Activated naive CD8-positive, alpha-beta T cell treated with anti-CD3 and anti-CD28 coated beads for 36 hours (primary cell): ENCODE measurements at regions not wholly inside any gene's neighbourhood (a gene's known extent, or its start where the extent isn't known, plus 50 kb on each side); places are given as distances from the start of the nearest gene placed in this dataset.
"Not testable (repeated sequence)": the region's sequence is repeated elsewhere in the genome, so short reads cannot be mapped to it uniquely, and the experiment has no call there.

Experiments used
- DNase-seq: peaks from one replicate; pipeline ENCODE4 v3.0.0; 2021
- H3K27ac Mint-ChIP-seq: one replicate; pipeline ENCODE4 v1.8.0; 2022; ENCODE audit warnings: mild to moderate bottlenecking, moderate library complexity, mixed read lengths
- H3K27me3 Mint-ChIP-seq: one replicate; pipeline ENCODE4 v1.8.0; 2022; ENCODE audit warnings: mild to moderate bottlenecking, mixed read lengths
- H3K36me3 Mint-ChIP-seq: one replicate; pipeline ENCODE4 v1.8.0; 2021; ENCODE audit warnings: mild to moderate bottlenecking, mixed read lengths
- H3K4me1 Mint-ChIP-seq: one replicate; pipeline ENCODE4 v1.8.0; 2021; ENCODE audit warnings: mixed read lengths
- H3K4me3 Mint-ChIP-seq: one replicate; pipeline ENCODE4 v1.8.0; 2022; ENCODE audit warnings: mild to moderate bottlenecking, moderate library complexity, mixed read lengths
- H3K9me3 Mint-ChIP-seq: one replicate; pipeline ENCODE4 v1.8.0; 2022; ENCODE audit warnings: mixed read lengths

DNA sequence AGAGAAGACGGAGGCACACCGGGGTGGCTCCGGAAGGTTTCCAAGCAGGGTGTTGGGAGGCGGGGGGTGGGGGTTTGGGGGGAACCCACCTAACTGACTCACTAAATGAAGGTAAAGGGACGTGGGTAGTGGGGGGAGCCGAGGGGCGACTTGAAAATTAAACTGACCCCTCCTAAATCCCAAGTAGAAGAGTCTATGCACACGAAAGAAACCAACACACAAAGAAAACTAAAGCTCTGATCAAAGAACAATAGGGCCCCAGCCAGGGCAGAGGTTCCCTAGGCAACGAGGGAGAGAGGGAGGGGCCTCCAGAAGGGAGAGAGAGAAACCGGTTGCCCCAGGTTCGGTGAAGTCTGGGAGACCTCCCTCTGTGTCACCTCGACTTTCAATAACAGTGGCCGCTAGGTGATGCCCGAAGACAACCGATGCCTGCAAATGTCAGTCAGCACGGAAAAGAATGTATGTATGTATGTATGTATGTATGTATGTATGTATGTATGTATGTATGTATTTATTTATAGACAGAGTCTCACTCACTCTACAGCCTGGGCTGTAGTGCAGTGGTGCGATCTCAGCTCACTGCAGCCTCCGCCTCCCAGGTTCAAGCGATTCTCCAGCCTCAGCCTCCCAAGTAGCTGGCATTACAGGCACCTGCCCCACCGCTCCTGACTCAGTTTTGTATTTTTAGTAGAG is 106.7 kb upstream of the ANKRD30BL start:
- not testable (repeated sequence) for H3K36me3 Mint-ChIP-seq, H3K27ac Mint-ChIP-seq, H3K9me3 Mint-ChIP-seq, H3K4me1 Mint-ChIP-seq, H3K27me3 Mint-ChIP-seq
- peak overlapping the region; percentile 49 for H3K4me3 Mint-ChIP-seq
- peak; percentile 64 for DNase-seq

DNA sequence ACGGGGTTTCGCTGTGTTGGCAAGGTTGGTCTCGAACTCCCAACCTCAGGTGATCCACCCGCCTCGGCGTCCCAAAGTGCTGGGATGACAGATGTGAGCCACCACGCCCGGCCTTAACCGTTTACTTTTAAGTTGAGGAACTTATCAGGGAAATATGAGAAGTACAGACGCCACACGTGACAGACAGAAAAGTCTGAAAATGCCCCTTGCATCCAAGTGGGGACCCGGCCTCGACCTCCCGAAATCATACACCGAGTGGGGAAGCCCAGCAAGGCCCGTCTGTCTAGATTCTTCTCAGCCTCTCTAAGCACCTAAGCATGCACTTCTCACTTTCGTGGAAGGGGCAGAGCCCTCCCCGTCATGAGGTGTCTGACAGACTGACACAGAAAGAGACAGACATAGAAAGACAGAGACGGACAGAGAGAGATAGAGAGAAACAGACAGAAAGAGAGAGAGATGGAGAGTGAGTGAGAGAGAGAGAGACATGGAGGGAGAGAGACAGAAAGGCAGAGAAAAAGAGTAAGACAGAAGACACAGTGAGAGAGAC is 107.3 kb upstream of the ANKRD30BL start:
- H3K27ac Mint-ChIP-seq: no peak overlapping the region
- no peak overlapping the region for H3K4me3 Mint-ChIP-seq
- H3K4me1 Mint-ChIP-seq: no peaks in the 10 kb centered on the region
- no peaks in the 10 kb centered on the region for H3K36me3 Mint-ChIP-seq
- no peaks in the 10 kb centered on the region for H3K9me3 Mint-ChIP-seq
- peaks cover 4% of the 10 kb centered on the region for H3K27me3 Mint-ChIP-seq
- no peak for DNase-seq

DNA sequence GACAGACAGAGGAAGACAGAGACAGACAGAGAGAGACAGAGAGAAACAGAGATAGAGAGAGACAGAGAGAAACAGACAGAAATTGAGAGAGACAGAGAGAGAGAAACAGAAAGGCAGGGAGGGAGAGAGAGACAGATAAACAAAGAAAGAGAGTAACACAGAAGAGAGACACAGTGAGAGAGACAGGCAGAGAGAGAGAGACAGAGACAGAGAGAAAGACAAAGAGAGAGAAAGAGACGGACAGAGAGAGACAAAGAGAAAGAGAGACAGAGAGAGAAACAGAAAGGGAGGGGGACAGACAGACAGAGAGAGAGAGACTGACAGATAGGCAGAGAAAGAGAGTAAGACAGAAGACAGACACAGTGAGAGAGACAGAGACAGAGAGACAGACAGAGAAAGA is 108.5 kb upstream of the ANKRD30BL start:
- Mint-ChIP-seq H3K4me1 (no peaks in the 10 kb centered on the region), H3K4me3 (no peak overlapping the region), H3K27ac (no peak overlapping the region), H3K9me3 (no peaks in the 10 kb centered on the region), H3K27me3 (peaks cover 6% of the 10 kb centered on the region), H3K36me3 (no peaks in the 10 kb centered on the region)
- no peak for DNase-seq

DNA sequence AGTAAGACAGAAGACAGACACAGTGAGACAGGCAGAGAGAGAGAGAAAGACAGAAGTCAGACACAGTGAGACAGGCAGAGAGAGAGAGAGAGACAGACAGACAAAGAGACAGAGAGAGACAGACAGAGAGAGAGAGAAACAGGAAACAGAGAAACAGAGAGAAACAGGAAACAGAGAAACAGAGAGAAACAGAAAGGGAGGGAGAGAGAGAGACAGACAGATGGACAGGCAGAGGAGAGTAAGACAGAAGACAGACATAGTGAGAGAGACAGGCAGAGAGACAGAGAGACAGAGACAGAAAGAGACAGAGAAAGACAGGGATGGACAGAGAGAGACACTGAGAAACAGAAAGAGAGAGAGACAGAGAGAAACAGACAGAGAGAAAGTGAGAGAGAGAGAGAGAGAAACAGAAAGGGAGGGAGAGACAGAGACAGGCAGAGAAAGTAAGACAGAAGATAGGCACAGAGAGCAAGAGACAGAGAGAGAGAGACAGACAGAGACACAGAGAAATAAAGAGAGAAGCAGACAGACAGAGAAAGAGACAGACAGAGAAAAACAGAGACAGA is 109.3 kb upstream of the ANKRD30BL start:
- H3K27ac Mint-ChIP-seq: no peak overlapping the region
- H3K27me3 Mint-ChIP-seq: peaks cover 6% of the 10 kb centered on the region
- H3K36me3 Mint-ChIP-seq: no peaks in the 10 kb centered on the region
- H3K9me3 Mint-ChIP-seq: no peaks in the 10 kb centered on the region
- H3K4me3 Mint-ChIP-seq: no peak overlapping the region
- no peaks in the 10 kb centered on the region for H3K4me1 Mint-ChIP-seq
- no peak for DNase-seq

DNA sequence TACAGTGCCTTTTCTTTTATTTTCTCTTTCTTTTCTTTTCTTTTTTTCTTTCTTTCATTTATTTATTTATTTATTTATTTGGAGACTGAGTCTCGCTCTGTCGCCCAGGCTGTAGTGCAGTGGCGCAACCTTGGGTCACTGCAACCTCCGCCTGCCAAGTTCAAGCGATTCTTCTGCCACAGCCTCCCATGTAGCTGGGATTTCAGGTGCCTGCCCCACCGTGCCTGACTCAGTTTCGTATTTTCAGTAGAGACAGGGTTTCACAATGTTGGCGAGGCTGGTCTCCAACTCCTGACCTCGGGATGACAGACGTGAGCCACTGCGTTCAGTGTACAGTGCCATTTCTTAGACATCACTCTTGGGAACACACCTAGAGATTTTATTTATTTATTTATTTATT is 110.0 kb upstream of the ANKRD30BL start:
- H3K36me3 Mint-ChIP-seq, H3K27ac Mint-ChIP-seq, H3K9me3 Mint-ChIP-seq, H3K4me1 Mint-ChIP-seq, H3K27me3 Mint-ChIP-seq, H3K4me3 Mint-ChIP-seq, DNase-seq: not testable (repeated sequence)

DNA sequence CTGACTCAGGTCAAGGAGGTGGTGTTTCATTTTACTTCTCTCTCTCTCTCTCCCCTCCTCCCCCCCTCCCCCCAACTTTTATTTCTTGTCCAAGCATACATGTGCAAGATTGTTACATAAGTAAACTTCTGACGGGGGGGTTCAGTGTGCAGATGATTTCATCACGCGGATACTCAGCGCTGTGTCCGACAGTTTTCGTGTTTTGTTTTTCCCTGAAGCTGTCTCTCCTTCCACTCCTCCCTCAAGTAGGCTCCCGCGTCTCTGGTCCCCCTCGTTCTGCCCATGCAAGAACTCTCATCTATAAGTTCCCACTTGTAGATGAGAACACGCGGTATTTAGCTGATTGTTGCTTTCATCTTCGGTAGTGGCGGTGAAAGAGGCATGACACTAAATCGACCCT is 111.0 kb upstream of the ANKRD30BL start:
- Mint-ChIP-seq H3K4me1 (no peaks in the 10 kb centered on the region), H3K27ac (no peak overlapping the region), H3K9me3 (peaks cover under 1% of the 10 kb centered on the region), H3K36me3 (no peaks in the 10 kb centered on the region), H3K27me3 (peaks cover 6% of the 10 kb centered on the region), H3K4me3 (no peak overlapping the region)
- no peak for DNase-seq

DNA sequence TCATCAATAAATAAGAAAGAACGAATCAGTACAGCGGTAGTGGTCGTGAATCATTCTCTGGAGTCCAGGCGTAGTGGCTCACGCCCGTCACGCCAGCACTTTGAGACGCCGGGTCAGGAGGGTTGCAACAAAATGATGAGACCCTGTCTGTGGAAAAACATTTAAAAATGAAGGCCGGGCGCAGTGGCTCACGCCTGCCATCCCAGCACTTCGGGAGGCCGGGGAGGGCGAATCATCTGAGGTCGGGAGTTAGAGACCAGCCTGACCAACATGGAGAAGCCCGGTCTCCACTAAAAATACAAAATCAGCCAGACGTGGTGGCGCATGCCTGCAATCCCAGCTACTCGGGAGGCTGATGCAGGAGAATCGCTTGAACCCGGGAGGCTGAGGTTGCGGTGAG is 111.8 kb upstream of the ANKRD30BL start:
- not testable (repeated sequence) for H3K36me3 Mint-ChIP-seq, H3K27ac Mint-ChIP-seq, H3K4me3 Mint-ChIP-seq, DNase-seq, H3K27me3 Mint-ChIP-seq, H3K4me1 Mint-ChIP-seq, H3K9me3 Mint-ChIP-seq

DNA sequence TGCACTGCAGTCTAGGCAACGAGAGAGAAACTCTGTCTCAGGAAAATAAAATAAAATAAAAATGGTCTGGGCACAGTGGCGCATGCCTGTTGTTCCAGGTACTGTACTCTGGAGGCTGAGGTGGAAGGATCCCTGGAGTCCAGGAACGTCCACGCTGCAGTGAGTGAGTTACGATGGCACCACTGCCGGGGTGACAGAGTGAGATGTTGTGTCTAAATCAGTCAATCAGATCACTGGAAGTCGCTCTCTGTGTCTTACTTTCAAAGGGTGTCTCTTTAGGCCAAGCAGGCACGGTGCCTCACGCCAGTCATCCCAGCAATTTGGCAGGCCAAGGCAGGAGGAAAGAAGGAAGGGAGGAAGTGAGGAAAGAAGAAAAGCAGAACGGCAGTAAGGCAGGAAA is 112.2 kb upstream of the ANKRD30BL start:
- Mint-ChIP-seq H3K27ac (no peak overlapping the region), H3K4me1 (no peaks in the 10 kb centered on the region), H3K9me3 (peaks cover 3% of the 10 kb centered on the region), H3K4me3 (no peak overlapping the region), H3K27me3 (peaks cover 6% of the 10 kb centered on the region), H3K36me3 (no peaks in the 10 kb centered on the region)
- DNase-seq: no peak

DNA sequence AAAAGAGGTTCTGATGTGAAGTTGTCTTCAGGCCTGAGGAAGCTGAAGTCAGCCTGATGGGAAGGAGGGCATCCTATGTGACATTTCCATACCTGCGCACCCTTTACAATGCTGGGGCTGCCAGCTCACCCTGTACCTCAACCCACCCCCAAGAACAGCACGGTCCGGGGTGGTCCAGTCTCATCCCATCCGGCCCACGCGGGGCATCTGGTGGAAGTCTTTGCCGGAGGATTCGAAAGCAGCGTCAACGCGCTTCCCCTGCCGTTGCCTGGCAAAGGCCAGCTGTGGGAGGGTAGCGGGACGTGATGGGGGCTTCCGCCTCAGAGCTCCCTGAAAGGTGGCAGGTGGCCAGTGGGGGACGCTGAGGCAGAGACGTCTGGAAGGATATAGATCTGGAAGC is 113.6 kb upstream of the ANKRD30BL start:
- Mint-ChIP-seq H3K4me1 (no peaks in the 10 kb centered on the region), H3K27ac (no peak overlapping the region), H3K27me3 (peaks cover 6% of the 10 kb centered on the region), H3K36me3 (no peaks in the 10 kb centered on the region), H3K4me3 (no peak overlapping the region), H3K9me3 (peaks cover 3% of the 10 kb centered on the region)
- no peak for DNase-seq

DNA sequence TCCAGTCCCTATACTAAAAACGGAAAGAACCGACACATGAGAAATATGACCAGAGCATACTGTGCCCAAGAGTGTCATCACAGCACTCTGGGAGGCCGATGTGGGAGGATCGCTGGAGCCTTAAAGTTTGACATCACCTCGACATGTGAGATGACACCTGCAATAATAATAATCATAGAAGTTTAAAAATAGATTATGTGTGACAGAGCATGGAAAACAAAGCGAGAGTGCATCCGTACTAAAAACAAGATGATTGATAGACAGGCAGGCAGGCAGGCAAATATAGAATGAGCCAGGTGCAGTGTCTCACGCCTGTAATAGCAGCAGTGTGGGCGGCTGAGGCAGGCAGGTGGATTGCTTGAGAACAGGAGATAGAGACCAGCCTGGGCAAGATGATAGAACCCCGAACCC is 114.8 kb upstream of the ANKRD30BL start:
- no peak for DNase-seq
- Mint-ChIP-seq H3K27ac (no peak overlapping the region), H3K27me3 (peaks cover 6% of the 10 kb centered on the region), H3K9me3 (peaks cover 3% of the 10 kb centered on the region), H3K36me3 (no peaks in the 10 kb centered on the region), H3K4me1 (no peaks in the 10 kb centered on the region), H3K4me3 (no peak overlapping the region)

DNA sequence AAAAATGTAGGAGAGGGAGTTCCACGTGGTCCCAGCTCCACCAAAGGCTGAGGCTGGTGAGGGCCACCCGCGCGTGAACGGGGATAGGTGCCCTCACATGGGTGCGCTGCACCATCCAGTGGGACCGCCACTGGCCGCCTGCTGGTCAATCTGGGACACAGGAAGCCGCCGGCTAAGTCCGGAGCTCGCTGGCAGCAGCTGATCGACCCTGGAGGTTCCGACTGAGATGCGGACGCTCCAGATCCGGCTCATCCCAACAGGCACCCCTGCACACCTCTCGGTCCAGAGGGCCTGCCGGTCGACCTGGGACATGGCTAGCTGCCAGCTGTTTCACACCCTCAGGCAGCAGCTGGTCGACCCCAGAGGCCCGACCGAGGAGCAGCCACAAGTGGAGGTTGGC is 116.5 kb upstream of the ANKRD30BL start:
- no peak overlapping the region for H3K4me3 Mint-ChIP-seq
- H3K36me3 Mint-ChIP-seq: no peaks in the 10 kb centered on the region
- H3K4me1 Mint-ChIP-seq: no peaks in the 10 kb centered on the region
- H3K27ac Mint-ChIP-seq: no peak overlapping the region
- peaks cover 3% of the 10 kb centered on the region for H3K9me3 Mint-ChIP-seq
- DNase-seq: no peak
- H3K27me3 Mint-ChIP-seq: peaks cover 3% of the 10 kb centered on the region

DNA sequence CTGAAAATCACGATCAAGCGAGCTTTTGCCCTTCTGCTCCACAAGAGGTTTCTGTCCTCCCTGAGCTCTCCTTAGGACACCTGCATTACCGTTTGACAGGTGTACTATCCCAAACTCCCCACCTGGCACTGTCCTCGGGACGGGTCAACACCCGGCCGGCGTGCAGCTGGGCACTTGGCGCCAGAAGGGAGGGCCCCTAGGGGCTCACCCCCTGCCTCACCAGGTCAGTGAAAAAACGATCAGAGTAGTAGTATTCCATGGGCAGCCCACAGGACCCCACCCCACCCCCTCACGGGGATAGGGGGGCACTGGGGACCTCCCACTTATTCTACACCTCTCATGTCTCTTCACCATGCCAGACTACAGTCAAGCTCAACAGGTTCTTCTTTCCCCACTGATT is 117.6 kb upstream of the ANKRD30BL start:
- no peak overlapping the region for H3K27ac Mint-ChIP-seq
- no peak for DNase-seq
- H3K4me3 Mint-ChIP-seq: no peak overlapping the region
- H3K27me3 Mint-ChIP-seq: no peaks in the 10 kb centered on the region
- H3K9me3 Mint-ChIP-seq: peaks cover 3% of the 10 kb centered on the region
- H3K36me3 Mint-ChIP-seq: no peaks in the 10 kb centered on the region
- H3K4me1 Mint-ChIP-seq: no peaks in the 10 kb centered on the region

DNA sequence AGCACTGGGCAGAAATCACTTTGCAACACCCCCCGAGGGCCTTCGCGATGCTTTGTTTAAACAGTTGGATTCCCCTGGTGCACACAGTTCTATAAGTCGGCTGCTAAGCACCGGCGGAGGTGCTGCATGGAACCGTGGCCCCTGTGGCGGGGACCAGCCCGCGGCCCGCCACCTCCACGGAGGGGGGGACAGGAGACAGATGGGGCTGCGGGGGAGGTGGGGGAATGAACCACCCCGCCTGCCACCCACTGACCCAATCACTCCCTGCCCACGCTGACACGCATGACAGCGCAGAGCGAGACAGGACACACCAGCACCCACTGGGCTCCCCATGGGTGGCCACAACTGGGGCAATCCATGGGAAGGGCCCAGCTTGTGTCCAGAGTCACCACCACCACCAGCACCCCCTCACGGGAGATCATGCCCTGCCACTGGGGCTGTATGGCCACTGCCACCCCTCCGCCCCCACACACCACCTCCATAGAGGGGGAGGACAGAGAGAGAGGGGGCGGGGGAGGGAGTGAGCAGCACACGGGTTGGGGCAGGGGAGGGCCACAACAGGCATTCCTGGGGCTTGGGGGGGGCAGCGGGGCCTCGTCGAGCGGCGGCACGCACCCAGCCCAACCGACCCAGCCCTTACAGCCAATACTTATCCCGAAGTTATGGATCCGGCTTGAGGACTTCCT is 118.3 kb upstream of the ANKRD30BL start:
- Mint-ChIP-seq H3K4me1 (no peaks in the 10 kb centered on the region), H3K27ac (no peak overlapping the region), H3K9me3 (peaks cover 3% of the 10 kb centered on the region), H3K4me3 (no peak overlapping the region), H3K36me3 (no peaks in the 10 kb centered on the region), H3K27me3 (no peaks in the 10 kb centered on the region)
- no peak for DNase-seq

DNA sequence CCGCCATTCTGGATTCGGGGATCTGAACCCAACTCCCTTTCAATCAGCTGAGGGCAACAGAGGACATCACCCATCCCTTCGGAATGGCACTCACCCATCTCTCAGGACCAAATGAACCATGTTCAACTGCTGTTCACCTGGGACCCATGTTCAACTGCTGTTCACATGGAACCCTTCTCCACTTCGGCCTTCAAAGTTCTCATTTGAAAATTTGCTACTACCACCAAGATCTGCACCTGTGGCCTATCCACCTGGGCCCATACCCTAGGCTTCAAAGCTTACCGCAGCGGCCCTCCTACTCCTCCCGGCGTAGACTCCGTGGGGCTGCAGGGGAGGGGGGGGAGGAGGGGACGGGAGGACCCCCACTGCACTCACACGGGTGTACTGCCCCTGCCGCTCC is 119.2 kb upstream of the ANKRD30BL start:
- no peaks in the 10 kb centered on the region for H3K36me3 Mint-ChIP-seq

DNA sequence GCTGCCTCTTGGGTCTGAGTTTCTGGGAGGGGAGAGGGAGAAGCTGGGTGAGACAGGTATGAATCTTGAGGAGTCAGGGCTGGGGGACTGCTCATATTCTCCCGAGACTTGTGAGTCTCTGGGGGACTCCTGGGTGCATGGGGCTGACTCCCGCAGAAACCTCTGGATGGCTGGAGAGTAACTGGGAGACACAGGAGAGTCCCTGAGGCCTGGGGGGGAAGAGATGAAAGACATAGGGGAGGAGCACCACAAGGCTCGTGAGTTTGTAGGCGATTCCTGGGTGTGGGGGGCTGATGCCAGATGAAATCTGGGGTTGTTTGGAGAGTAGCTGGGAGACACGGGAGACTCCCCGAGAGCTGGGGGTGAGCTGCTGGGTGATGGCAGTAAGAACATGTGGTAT is 120.4 kb upstream of the ANKRD30BL start:
- H3K27me3 Mint-ChIP-seq, H3K27ac Mint-ChIP-seq, H3K4me1 Mint-ChIP-seq, H3K9me3 Mint-ChIP-seq, H3K4me3 Mint-ChIP-seq, H3K36me3 Mint-ChIP-seq, DNase-seq: not testable (repeated sequence)

More for the DNA sequence above, 119.2 kb upstream of the ANKRD30BL start:
- Mint-ChIP-seq H3K27ac (no peak overlapping the region), H3K9me3 (peaks cover 3% of the 10 kb centered on the region), H3K4me1 (no peaks in the 10 kb centered on the region), H3K4me3 (no peak overlapping the region), H3K27me3 (no peaks in the 10 kb centered on the region)
- DNase-seq: no peak

DNA sequence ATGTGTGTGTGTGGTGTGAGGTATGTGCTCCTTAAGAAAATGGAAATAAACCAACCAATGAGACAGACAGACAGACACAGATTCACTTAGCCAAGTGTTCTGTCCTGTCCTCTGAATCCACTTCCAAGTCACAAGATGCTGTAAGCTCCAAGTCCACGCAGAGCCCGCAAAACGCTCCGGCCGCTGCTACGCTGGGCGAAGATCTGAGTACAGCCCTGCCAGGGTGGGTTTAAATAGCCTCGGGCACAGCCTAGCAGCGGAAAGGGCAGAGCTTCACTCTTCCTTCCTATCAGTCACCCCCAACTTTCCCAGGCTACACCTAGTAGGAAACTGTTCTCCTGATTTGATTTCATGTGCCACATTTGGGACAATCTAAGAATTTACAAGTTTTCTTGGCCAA is 121.2 kb upstream of the ANKRD30BL start:
- no peak overlapping the region for H3K27ac Mint-ChIP-seq

More for the DNA sequence above, 121.2 kb upstream of the ANKRD30BL start:
- Mint-ChIP-seq H3K27me3 (no peaks in the 10 kb centered on the region), H3K4me1 (no peaks in the 10 kb centered on the region), H3K36me3 (no peaks in the 10 kb centered on the region), H3K4me3 (no peak overlapping the region), H3K9me3 (peaks cover under 1% of the 10 kb centered on the region)
- no peak for DNase-seq
